K562 (cell line): ENCODE measurements at regions not wholly inside any gene's neighbourhood (a gene's known extent, or its start where the extent isn't known, plus 50 kb on each side); places are given as distances from the start of the nearest gene placed in this dataset.

Experiments used
- ATAC-seq: fragments of 200-7000 bp; cut with Tn5 transposase; 3 replicates; pipeline ENCODE4 v1.9.1; 2020; ENCODE audit warnings: moderate library complexity
- BruUV-seq: library from RNA; stranded (reverse); fragments of 400-500 nt; replicated peaks from 2 replicates; lab custom pipeline; 2021; lab: Mats Ljungman, UMichigan
- CTCF ChIA-PET: fragments of 300-600 bp; formaldehyde crosslinking; extraction: SDS; loops from one replicate; lab custom pipeline; 2021; ENCODE audit warnings: low intra/inter-chr PET ratio; lab: Yijun Ruan, JAX
- POLR2A ChIA-PET: fragments of 300-600, 350-650 bp; sonication (Branson Sonifier 250); formaldehyde crosslinking; extraction: SDS; loops from one replicate; lab custom pipeline; 2021; ENCODE audit warnings: antibody characterized with exemption, inconsistent platforms; lab: Yijun Ruan, JAX
- DNase-seq, 4 experiments: peaks; one replicate each; pipeline versions ENCODE4 v3.0.0 to v3.0.0-alpha.2; 2011 to 2018; ENCODE audit warnings: low spot score in 3 of 4, mixed read lengths in 3 of 4; ENCODE audit errors: extremely low read depth in 1 of 4
- FAIRE-seq: peaks from 2 replicates; lab custom pipeline; 2011; peaks lifted over from hg19 to GRCh38; lab: Jason Lieb, UNC
- H2AFZ ChIP-seq: 2 replicates; pipeline ENCODE4 v1.6.0; 2011; ENCODE audit warnings: low read depth, low read length, control low read depth, inconsistent platforms
- H3K27ac ChIP-seq: fragments of 200-600 bp; 3 replicates; pipeline ENCODE4 v1.8.0; 2011; ENCODE audit warnings: low read depth, mild to moderate bottlenecking, control low read depth, inconsistent platforms, low read length, moderate library complexity, mixed read lengths; ENCODE audit errors: extremely low read depth
- H3K27me3 ChIP-seq, 2 experiments: fragments of 300-600 bp in 1 of 2; 2 replicates in 1 of 2; 3 replicates in 1 of 2; pipeline versions ENCODE4 v1.6.0 to v1.8.0; 2011; ENCODE audit warnings: inconsistent platforms in 2 of 2, low read length in 2 of 2, mild to moderate bottlenecking in 1 of 2, mixed read lengths in 1 of 2, moderate library complexity in 1 of 2; ENCODE audit not compliant: control insufficient read depth in 2 of 2, insufficient read depth in 2 of 2
- H3K36me3 ChIP-seq: fragments of 300-600 bp; 3 replicates; pipeline ENCODE4 v1.8.0; 2011; ENCODE audit warnings: mild to moderate bottlenecking, low read length, inconsistent platforms; ENCODE audit not compliant: control insufficient read depth, insufficient read depth
- H3K4me1 ChIP-seq, 2 experiments: fragments of 200-600 bp in 1 of 2; replicated peaks in 1 of 2; 2 replicates in 1 of 2; 3 replicates in 1 of 2; pipeline versions ENCODE4 v1.5.1 to v1.8.0; 2011; ENCODE audit warnings: inconsistent platforms in 2 of 2, low read length in 2 of 2, mild to moderate bottlenecking in 1 of 2, mixed read lengths in 1 of 2, moderate library complexity in 1 of 2; ENCODE audit not compliant: control insufficient read depth in 2 of 2, insufficient read depth in 2 of 2
- H3K4me2 ChIP-seq: 2 replicates; pipeline ENCODE4 v1.6.1; 2011; ENCODE audit warnings: low read length, control low read depth, inconsistent platforms, mixed read lengths; ENCODE audit not compliant: insufficient read depth
- H3K4me3 ChIP-seq: fragments of 200-600 bp; sonication (generic), shearing (Covaris generic); 2 replicates; pipeline ENCODE4 v1.5.1; 2016; ENCODE audit warnings: control low read depth, inconsistent platforms
- H3K79me2 ChIP-seq: fragments of 200-600 bp; 3 replicates; pipeline ENCODE4 v1.8.0; 2011; ENCODE audit warnings: low read length, inconsistent platforms; ENCODE audit not compliant: control insufficient read depth, insufficient read depth
- H3K9ac ChIP-seq, 2 experiments: 2 replicates each; pipeline versions ENCODE4 v1.6.0 to v1.6.1; 2011; ENCODE audit warnings: low read depth in 2 of 2, low read length in 2 of 2, control low read depth in 1 of 2, inconsistent platforms in 1 of 2, mild to moderate bottlenecking in 1 of 2, mixed read lengths in 1 of 2; ENCODE audit not compliant: insufficient read depth in 1 of 2
- H3K9me1 ChIP-seq: one replicate; pipeline ENCODE4 v1.6.0; 2011; ENCODE audit warnings: inconsistent platforms, mild to moderate bottlenecking, low read length, moderate library complexity; ENCODE audit not compliant: control insufficient read depth, insufficient read depth
- H3K9me3 ChIP-seq: replicated peaks from 2 replicates; pipeline ENCODE4 v1.5.1; 2011; ENCODE audit warnings: low read depth, low read length, inconsistent platforms; ENCODE audit not compliant: control insufficient read depth, insufficient read depth
- H4K20me1 ChIP-seq: replicated peaks from 2 replicates; pipeline ENCODE4 v1.6.1; 2011; ENCODE audit warnings: low read length, inconsistent platforms, mixed read lengths; ENCODE audit not compliant: control insufficient read depth, insufficient read depth
- FOXJ2 ChIP-seq: fragments of 200-800 bp; sonication (Bioruptor generic); IDR thresholded peaks from 2 replicates; pipeline ENCODE4 v1.6.1; 2016; ENCODE audit warnings: missing genetic modification characterization, missing compliant biosample characterization
- HES1 ChIP-seq: fragments of 450-650 bp; IDR thresholded peaks from 2 replicates; pipeline ENCODE4 v1.6.1; 2016; ENCODE audit warnings: low read depth, mild to moderate bottlenecking, moderate library complexity
- MBD1 ChIP-seq: fragments of 250-450 bp; sonication (Bioruptor Pico); IDR thresholded peaks from 2 replicates; pipeline ENCODE4 v1.8.0; 2022; ENCODE audit warnings: inconsistent platforms
- MEIS2 ChIP-seq: fragments of 450-650 bp; IDR thresholded peaks from 2 replicates; pipeline ENCODE4 v1.6.1; 2014; ENCODE audit warnings: mild to moderate bottlenecking; ENCODE audit not compliant: partially characterized antibody
- MNT ChIP-seq, 2 experiments: fragments of 450-650 bp; conservative IDR thresholded peaks; 2 replicates each; pipeline ENCODE4 v1.6.1; 2017; ENCODE audit warnings: mild to moderate bottlenecking in 2 of 2, moderate library complexity in 2 of 2
- MTA2 ChIP-seq: fragments of 450-650 bp; IDR thresholded peaks from 2 replicates; pipeline ENCODE4 v1.6.1; 2016; ENCODE audit warnings: low read depth
- NCOA2 ChIP-seq, 2 experiments: fragments of 450-650 bp; IDR thresholded peaks; 2 replicates each; pipeline ENCODE4 v1.6.1; 2018; ENCODE audit warnings: mild to moderate bottlenecking in 2 of 2, moderate library complexity in 1 of 2; ENCODE audit not compliant: partially characterized antibody in 2 of 2
- PATZ1 ChIP-seq: fragments of 250-450 bp; sonication (Bioruptor Pico); IDR thresholded peaks from 2 replicates; pipeline ENCODE4 v1.5.0; 2020; ENCODE audit warnings: mild to moderate bottlenecking, borderline replicate concordance
- RB1 ChIP-seq: fragments of 450-650 bp; IDR thresholded peaks from 2 replicates; pipeline ENCODE4 v1.6.1; 2017; ENCODE audit warnings: low read depth, mild to moderate bottlenecking
- SAFB2 ChIP-seq: fragments of 200-400 bp; formaldehyde crosslinking; IDR thresholded peaks from 2 replicates; pipeline ENCODE4 v1.6.1; 2018; ENCODE audit warnings: borderline replicate concordance, low read length, low read depth, moderate library complexity; ENCODE audit not compliant: severe bottlenecking
- TCF15 ChIP-seq: fragments of 250-450 bp; sonication (Bioruptor Pico); IDR thresholded peaks from 2 replicates; pipeline ENCODE4 v1.8.0; 2022; ENCODE audit warnings: moderate library complexity, mild to moderate bottlenecking, inconsistent platforms
- ZBTB33 ChIP-seq: sonication (generic); formaldehyde crosslinking; IDR thresholded peaks from 2 replicates; pipeline ENCODE4 v1.8.1; 2023; ENCODE audit warnings: mild to moderate bottlenecking, missing genetic modification reagents
- ZBTB43 ChIP-seq: sonication (generic); formaldehyde crosslinking; IDR thresholded peaks from 2 replicates; pipeline ENCODE4 v1.8.0; 2023; ENCODE audit warnings: mild to moderate bottlenecking, missing genetic modification reagents
- WGBS: fragments of 100-300 bp; shearing (Covaris generic); methylation state at CpG from one replicate; pipeline ENCODE4 v1.1.6; 2016; ENCODE audit warnings: low coverage, mixed read lengths; ENCODE audit not compliant: insufficient coverage; ENCODE audit errors: missing lambda C conversion rate; 5-methylcytosine and 5-hydroxymethylcytosine counted together
- in situ Hi-C: fragments of 300-500 bp; cut with MboI; formaldehyde crosslinking; loops from 4 replicates; pipeline ENCODE4 v1.15.0; 2018; ENCODE audit warnings: inconsistent platforms, mixed read lengths
- intact Hi-C: fragments of 100-400 bp; cut with micrococcal nuclease; formaldehyde crosslinking; loops from 2 replicates; pipeline ENCODE4 v1.14.2; 2022

- H3K27ac ChIP-seq, result no peak overlapping the region
- no peak overlapping the region for H3K4me3 ChIP-seq
- BruUV-seq, result no TSS peak
- H3K36me3 ChIP-seq, result no peaks in the 10 kb centered on the region
- no peaks in the 10 kb centered on the region for H3K79me2 ChIP-seq
- no peak overlapping the region for H3K9ac ChIP-seq
- FAIRE-seq, result no peak
- no peaks in the 10 kb centered on the region for H3K9me3 ChIP-seq
- no peak for DNase-seq
- 6% methylated on average over 1 of the region's 1 CpG for WGBS
- H3K27me3 ChIP-seq, result no peaks in the 10 kb centered on the region
- intact Hi-C loops, result no loop called here
- CTCF ChIA-PET, result no interaction called here
- no peak overlapping the region for H2AFZ ChIP-seq
- no peaks in the 10 kb centered on the region for H3K9me1 ChIP-seq
- H4K20me1 ChIP-seq, result no peaks in the 10 kb centered on the region
- POLR2A ChIA-PET, result no interaction called here
- H3K4me2 ChIP-seq, result no peak overlapping the region
- no peaks in the 10 kb centered on the region for H3K4me1 ChIP-seq
- in situ Hi-C loops, result no loop called here
- ATAC-seq, result no peak
- TF ChIP-seq MBD1 (CRISPR knock-in tag) (no peak), SAFB2 (no peak), ZBTB33 (CRISPR knock-in tag) (no peak), MTA2 (no peak), NCOA2 (IDR thresholded peaks at IDR 0.05; ENCODE audit: partially characterized antibody in 2 of 2) (no peak), MNT (conservative IDR thresholded peaks at IDR 0.05) (no peak), HES1 (no peak), MEIS2 (no peak), PATZ1 (CRISPR knock-in tag) (no peak), RB1 (no peak), TCF15 (CRISPR knock-in tag) (no peak), FOXJ2 (no peak), ZBTB43 (CRISPR knock-in tag) (no peak)
These were observed 75.1 kb upstream of the CA10 start for GRCh38 chr17:52233632-52234031.
